ENCODE measurements at regions not wholly inside any gene's neighbourhood (a gene's known extent, or its start where the extent isn't known, plus 50 kb on each side); places are given as distances from the start of the nearest gene placed in this dataset.

GRCh38 chr13:40434516-40435397, 231.7 kb downstream of the FOXO1 start:
- Mint-ChIP-seq H3K27ac (no peak overlapping the region), H3K4me1 (ENCODE audit: low read depth) (peaks cover 12% of the 10 kb centered on the region), H3K36me3 (ENCODE audit: low read depth) (no peaks in the 10 kb centered on the region), H3K9me3 (no peaks in the 10 kb centered on the region), H3K27me3 (ENCODE audit: insufficient read depth) (peaks cover 2% of the 10 kb centered on the region; the same call in 1 of the 2 replicates), H3K4me3 (no peak overlapping the region)
- TF ChIP-seq, protein P1, sequence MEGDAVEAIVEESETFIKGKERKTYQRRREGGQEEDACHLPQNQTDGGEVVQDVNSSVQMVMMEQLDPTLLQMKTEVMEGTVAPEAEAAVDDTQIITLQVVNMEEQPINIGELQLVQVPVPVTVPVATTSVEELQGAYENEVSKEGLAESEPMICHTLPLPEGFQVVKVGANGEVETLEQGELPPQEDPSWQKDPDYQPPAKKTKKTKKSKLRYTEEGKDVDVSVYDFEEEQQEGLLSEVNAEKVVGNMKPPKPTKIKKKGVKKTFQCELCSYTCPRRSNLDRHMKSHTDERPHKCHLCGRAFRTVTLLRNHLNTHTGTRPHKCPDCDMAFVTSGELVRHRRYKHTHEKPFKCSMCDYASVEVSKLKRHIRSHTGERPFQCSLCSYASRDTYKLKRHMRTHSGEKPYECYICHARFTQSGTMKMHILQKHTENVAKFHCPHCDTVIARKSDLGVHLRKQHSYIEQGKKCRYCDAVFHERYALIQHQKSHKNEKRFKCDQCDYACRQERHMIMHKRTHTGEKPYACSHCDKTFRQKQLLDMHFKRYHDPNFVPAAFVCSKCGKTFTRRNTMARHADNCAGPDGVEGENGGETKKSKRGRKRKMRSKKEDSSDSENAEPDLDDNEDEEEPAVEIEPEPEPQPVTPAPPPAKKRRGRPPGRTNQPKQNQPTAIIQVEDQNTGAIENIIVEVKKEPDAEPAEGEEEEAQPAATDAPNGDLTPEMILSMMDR (IDR thresholded peaks at IDR 0.05): no peak
- DNase-seq: no peak

GRCh38 chr13:40438022-40438680, 228.3 kb downstream of the FOXO1 start:
- H3K27me3 Mint-ChIP-seq (ENCODE audit: insufficient read depth): peaks cover 2% of the 10 kb centered on the region; the same call in 1 of the 2 replicates
- no peak overlapping the region; the same call in 1 of the 2 replicates for H3K4me3 Mint-ChIP-seq
- H3K36me3 Mint-ChIP-seq (ENCODE audit: low read depth): no peaks in the 10 kb centered on the region
- TF ChIP-seq, protein P1 (IDR thresholded peaks at IDR 0.05): no peak
- no peak overlapping the region for H3K27ac Mint-ChIP-seq
- no peak for DNase-seq
- no peaks in the 10 kb centered on the region for H3K9me3 Mint-ChIP-seq
- peaks cover 23% of the 10 kb centered on the region for H3K4me1 Mint-ChIP-seq (ENCODE audit: low read depth)

- Mint-ChIP-seq H3K4me3 (peak overlapping the region; percentile 53; the same call in 1 of the 2 replicates), H3K9me3 (no peaks in the 10 kb centered on the region), H3K27ac (no peak overlapping the region; the same call in 1 of the 2 replicates), H3K36me3 (ENCODE audit: low read depth) (no peaks in the 10 kb centered on the region), H3K4me1 (ENCODE audit: low read depth) (peaks cover 24% of the 10 kb centered on the region), H3K27me3 (ENCODE audit: insufficient read depth) (peaks cover 2% of the 10 kb centered on the region; the same call in 1 of the 2 replicates)
- DNase-seq: no peak
- TF ChIP-seq, protein P1 (IDR thresholded peaks at IDR 0.05): no peak
These were observed 227.2 kb downstream of the FOXO1 start for GRCh38 chr13:40438999-40439797.

- no peak for DNase-seq
- H3K36me3 Mint-ChIP-seq (ENCODE audit: low read depth): no peaks in the 10 kb centered on the region
- H3K4me1 Mint-ChIP-seq (ENCODE audit: low read depth): peaks cover 26% of the 10 kb centered on the region
- no peak overlapping the region for H3K4me3 Mint-ChIP-seq
- H3K27me3 Mint-ChIP-seq (ENCODE audit: insufficient read depth): peaks cover 2% of the 10 kb centered on the region
- TF ChIP-seq, protein P1 (IDR thresholded peaks at IDR 0.05): no peak
- H3K27ac Mint-ChIP-seq: no peak overlapping the region
- H3K9me3 Mint-ChIP-seq: no peaks in the 10 kb centered on the region
These were observed 226.5 kb downstream of the FOXO1 start for GRCh38 chr13:40439928-40440327.

Data from HFFc6 (cell line).